H1 (cell line): ENCODE measurements at regions not wholly inside any gene's neighbourhood (a gene's known extent, or its start where the extent isn't known, plus 50 kb on each side); places are given as distances from the start of the nearest gene placed in this dataset.

Source experiments
- CTCF ChIA-PET: fragments of 300-600 bp; sonication (Branson Sonifier 250); formaldehyde crosslinking; loops from one replicate; lab custom pipeline; 2021; ENCODE audit not compliant: partially characterized antibody; lab: Charles Lee
- POLR2A ChIA-PET: fragments of 300-600 bp; sonication (Branson Sonifier 250); formaldehyde crosslinking; loops from one replicate; lab custom pipeline; 2021; ENCODE audit warnings: inconsistent platforms; ENCODE audit not compliant: partially characterized antibody; lab: Charles Lee
- DNase-seq, 2 experiments: peaks; one replicate each; pipeline versions ENCODE4 v3.0.0 to v3.0.0-alpha.2; 2010 to 2022; ENCODE audit warnings: low spot score in 2 of 2, low read depth in 1 of 2, mixed read lengths in 1 of 2
- FAIRE-seq: peaks from 2 replicates; lab custom pipeline; 2011; peaks lifted over from hg19 to GRCh38; lab: Jason Lieb, UNC
- H2AFZ ChIP-seq: 2 replicates; pipeline ENCODE4 v1.8.1; 2012; ENCODE audit warnings: low read length, inconsistent platforms
- H2AK5ac ChIP-seq: 2 replicates; pipeline ENCODE4 v1.6.1; 2013; ENCODE audit warnings: low read depth, low read length
- H2BK120ac ChIP-seq: replicated peaks from 2 replicates; pipeline ENCODE3; 2013; ENCODE audit warnings: low read depth, low read length, inconsistent platforms
- H2BK12ac ChIP-seq: 2 replicates; pipeline ENCODE4 v1.6.1; 2013; ENCODE audit warnings: low read depth, low read length
- H2BK15ac ChIP-seq: 2 replicates; pipeline ENCODE4 v1.6.1; 2013; ENCODE audit warnings: low read length
- H2BK20ac ChIP-seq: 2 replicates; pipeline ENCODE4 v1.6.1; 2013; ENCODE audit warnings: low read length
- H2BK5ac ChIP-seq: 2 replicates; pipeline ENCODE4 v1.6.1; 2013; ENCODE audit warnings: low read depth, low read length
- H3K14ac ChIP-seq: 2 replicates; pipeline ENCODE4 v1.6.1; 2013; ENCODE audit warnings: inconsistent platforms; ENCODE audit not compliant: insufficient read length
- H3K18ac ChIP-seq: 2 replicates; pipeline ENCODE4 v1.6.1; 2013; ENCODE audit warnings: low read length; ENCODE audit errors: extremely low read depth
- H3K23ac ChIP-seq: 2 replicates; pipeline ENCODE4 v1.6.1; 2013; ENCODE audit warnings: inconsistent platforms; ENCODE audit not compliant: insufficient read length
- H3K23me2 ChIP-seq: 2 replicates; pipeline ENCODE4 v1.6.1; 2013; ENCODE audit warnings: low read depth, low read length
- H3K27ac ChIP-seq: 2 replicates; pipeline ENCODE4 v1.6.1; 2011; ENCODE audit warnings: low read depth, low read length, inconsistent platforms
- H3K27me3 ChIP-seq, 4 experiments: replicated peaks in 1 of 4; 1 replicate in 1 of 4; 2 replicates in 3 of 4; pipeline versions ENCODE4 v1.6.1 to v1.8.1; 2011 to 2013; ENCODE audit warnings: low read length in 3 of 4, mild to moderate bottlenecking in 3 of 4, inconsistent platforms in 2 of 4, mixed read lengths in 2 of 4, moderate library complexity in 1 of 4; ENCODE audit not compliant: control insufficient read depth in 3 of 4, insufficient read depth in 3 of 4; ENCODE audit errors: extremely low read depth in 1 of 4
- H3K36me3 ChIP-seq, 4 experiments: 2 replicates each; pipeline versions ENCODE4 v1.6.1 to v1.8.1; 2011 to 2013; ENCODE audit warnings: mild to moderate bottlenecking in 4 of 4, low read length in 3 of 4, moderate library complexity in 2 of 4, control low read depth in 1 of 4, inconsistent platforms in 1 of 4; ENCODE audit not compliant: insufficient read depth in 4 of 4, control insufficient read depth in 2 of 4
- H3K4ac ChIP-seq: replicated peaks from 2 replicates; pipeline ENCODE3; 2013; ENCODE audit warnings: low read length, low read depth, mixed read lengths, inconsistent platforms; ENCODE audit not compliant: insufficient read length
- H3K4me1 ChIP-seq, 4 experiments: replicated peaks in 1 of 4; 1 replicate in 1 of 4; 2 replicates in 3 of 4; pipeline versions ENCODE4 v1.6.1 to v1.8.1; 2011 to 2013; ENCODE audit warnings: low read length in 3 of 4, inconsistent platforms in 2 of 4, mixed read lengths in 1 of 4; ENCODE audit not compliant: insufficient read depth in 4 of 4, control insufficient read depth in 3 of 4
- H3K4me2 ChIP-seq, 2 experiments: 2 replicates each; pipeline versions ENCODE4 v1.6.1 to v1.8.1; 2011 to 2013; ENCODE audit warnings: low read depth in 2 of 2, low read length in 2 of 2, control low read depth in 1 of 2, inconsistent platforms in 1 of 2, mild to moderate bottlenecking in 1 of 2; ENCODE audit not compliant: insufficient read depth in 1 of 2
- H3K4me3 ChIP-seq, 4 experiments: fragments of 200-600, 300-600 bp in 1 of 4; sonication (generic), shearing (Covaris generic), sonication (Bioruptor Twin) in 1 of 4; 2 replicates each; pipeline versions ENCODE4 v1.5.1 to v1.8.1; 2011 to 2016; ENCODE audit warnings: low read length in 4 of 4, low read depth in 3 of 4, control low read depth in 2 of 4, inconsistent platforms in 2 of 4, mild to moderate bottlenecking in 2 of 4, mixed read lengths in 1 of 4, moderate library complexity in 1 of 4; ENCODE audit not compliant: insufficient read depth in 2 of 4; ENCODE audit errors: extremely low read depth in 1 of 4
- H3K56ac ChIP-seq: replicated peaks from 2 replicates; pipeline ENCODE3; 2013; ENCODE audit warnings: low read depth, mild to moderate bottlenecking, mixed read lengths, low read length, inconsistent platforms; ENCODE audit not compliant: insufficient read length
- H3K79me1 ChIP-seq: 2 replicates; pipeline ENCODE4 v1.6.1; 2013; ENCODE audit warnings: low read depth, low read length, control low read depth
- H3K79me2 ChIP-seq, 2 experiments: 2 replicates each; pipeline versions ENCODE4 v1.6.1 to v1.8.1; 2012 to 2013; ENCODE audit warnings: low read length in 2 of 2, mild to moderate bottlenecking in 2 of 2, inconsistent platforms in 1 of 2; ENCODE audit not compliant: insufficient read depth in 2 of 2, control insufficient read depth in 1 of 2
- H3K9ac ChIP-seq, 4 experiments: replicated peaks in 1 of 4; 1 replicate in 1 of 4; 2 replicates in 3 of 4; pipeline versions ENCODE4 v1.6.1 to v1.8.1; 2011 to 2013; ENCODE audit warnings: low read depth in 3 of 4, low read length in 3 of 4, control low read depth in 2 of 4, mild to moderate bottlenecking in 2 of 4, moderate library complexity in 2 of 4, inconsistent platforms in 1 of 4; ENCODE audit errors: extremely low read depth in 1 of 4
- H3K9me3 ChIP-seq, 2 experiments: 2 replicates each; pipeline versions ENCODE4 v1.6.1 to v1.8.1; 2012 to 2013; ENCODE audit warnings: mild to moderate bottlenecking in 2 of 2, moderate library complexity in 2 of 2, control low read depth in 1 of 2, inconsistent platforms in 1 of 2, low read depth in 1 of 2, low read length in 1 of 2, mixed read lengths in 1 of 2; ENCODE audit not compliant: insufficient read depth in 2 of 2
- H4K20me1 ChIP-seq, 2 experiments: replicated peaks in 1 of 2; 2 replicates each; pipeline versions ENCODE3 to v1.8.1; 2011 to 2013; ENCODE audit warnings: inconsistent platforms in 2 of 2, low read length in 2 of 2, mild to moderate bottlenecking in 1 of 2; ENCODE audit not compliant: insufficient read depth in 2 of 2, control insufficient read depth in 1 of 2
- H4K5ac ChIP-seq: 2 replicates; pipeline ENCODE4 v1.6.1; 2013; ENCODE audit warnings: low read length, low read depth, mixed read lengths, inconsistent platforms; ENCODE audit not compliant: insufficient read length
- H4K8ac ChIP-seq: 2 replicates; pipeline ENCODE4 v1.8.0; 2013; ENCODE audit warnings: mild to moderate bottlenecking, moderate library complexity, low read length, inconsistent platforms; ENCODE audit not compliant: insufficient read depth; ENCODE audit errors: extremely low read depth
- H4K91ac ChIP-seq: replicated peaks from 2 replicates; pipeline ENCODE3; 2013; ENCODE audit warnings: low read length, mixed read lengths, inconsistent platforms; ENCODE audit not compliant: insufficient read length
- FOSL1 ChIP-seq: IDR thresholded peaks from 2 replicates; pipeline ENCODE4 v1.6.1; 2011; ENCODE audit warnings: mild to moderate bottlenecking, low read depth, low read length, moderate library complexity; ENCODE audit not compliant: insufficient read depth
- PHF8 ChIP-seq: fragments of 200-600 bp; sonication (generic); conservative IDR thresholded peaks from 2 replicates; pipeline ENCODE4 v1.7.1; 2012; ENCODE audit warnings: low read depth, mild to moderate bottlenecking, inconsistent platforms, low read length, moderate library complexity
- POLR2A ChIP-seq, 2 experiments: IDR thresholded peaks; 1 replicate in 1 of 2; 2 replicates in 1 of 2; pipeline ENCODE4 v1.6.1; 2011; ENCODE audit warnings: low read depth in 2 of 2, low read length in 2 of 2, mild to moderate bottlenecking in 2 of 2; ENCODE audit errors: control extremely low read depth in 1 of 2
- POLR2AphosphoS5 ChIP-seq: IDR thresholded peaks from 2 replicates; pipeline ENCODE4 v1.6.1; 2011; ENCODE audit warnings: low read depth, low read length
- RXRA ChIP-seq: IDR thresholded peaks from 2 replicates; pipeline ENCODE4 v1.6.1; 2011; ENCODE audit warnings: low read depth, mild to moderate bottlenecking, low read length, moderate library complexity; ENCODE audit not compliant: insufficient read depth
- WGBS, 2 experiments: shearing (Covaris generic) in 1 of 2; methylation state at CpG; one replicate each; pipeline versions ENCODE4 v1.1.6 to v1.1.7; 2013 to 2015; ENCODE audit warnings: low lambda C conversion rate in 2 of 2, mixed read lengths in 2 of 2, inconsistent platforms in 1 of 2, low coverage in 1 of 2, missing lambda C conversion rate in 1 of 2; ENCODE audit not compliant: insufficient replicate concordance in 2 of 2, insufficient coverage in 1 of 2, insufficient read length in 1 of 2; ENCODE audit errors: extremely low coverage in 1 of 2, missing lambda C conversion rate in 1 of 2; 5-methylcytosine and 5-hydroxymethylcytosine counted together

DNA sequence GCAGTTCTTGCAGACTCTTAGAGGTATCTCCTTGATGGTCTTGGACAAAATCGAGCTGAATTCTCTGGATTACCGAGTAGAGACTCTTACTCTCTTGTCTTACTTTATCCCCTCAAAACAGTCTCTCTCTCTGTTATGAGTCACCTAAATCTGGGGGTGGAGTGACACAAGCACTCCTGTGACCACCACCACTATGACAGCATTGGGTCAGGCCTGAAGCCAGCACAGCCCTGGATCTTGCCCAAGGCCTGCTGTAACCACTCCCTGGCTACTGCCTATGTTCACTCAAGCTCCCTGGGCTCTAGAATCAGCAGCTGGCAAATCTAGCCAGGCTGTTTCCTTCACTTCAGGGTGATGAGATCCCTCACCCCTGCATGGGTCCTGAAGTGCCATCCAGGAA is 662.5 kb downstream of the LUZP2 start:
- Histone ChIP-seq H3K79me2 (no peaks in the 10 kb centered on the region), H3K18ac (no peak overlapping the region), H3K9ac (no peak overlapping the region), H3K4me2 (no peak overlapping the region), H2AFZ (no peak overlapping the region), H3K27ac (no peak overlapping the region), H3K4me1 (no peaks in the 10 kb centered on the region), H4K20me1 (no peaks in the 10 kb centered on the region), H2BK5ac (no peak overlapping the region), H3K4ac (no peak overlapping the region), H3K79me1 (no peaks in the 10 kb centered on the region), H3K9me3 (no peaks in the 10 kb centered on the region), H2BK120ac (no peak overlapping the region), H3K23ac (no peak overlapping the region), H3K14ac (no peak overlapping the region), H3K36me3 (no peaks in the 10 kb centered on the region), H2AK5ac (no peak overlapping the region), H2BK20ac (no peak overlapping the region), H4K8ac (no peak overlapping the region), H4K91ac (no peak overlapping the region), H2BK12ac (no peak overlapping the region), H3K4me3 (no peak overlapping the region), H3K27me3 (no peaks in the 10 kb centered on the region), H4K5ac (no peak overlapping the region), H3K23me2 (no peaks in the 10 kb centered on the region), H2BK15ac (no peak overlapping the region), H3K56ac (no peak overlapping the region)
- TF ChIP-seq RXRA, result no peak
- TF ChIP-seq PHF8, result no peak
- TF ChIP-seq POLR2AphosphoS5, result no peak
- TF ChIP-seq FOSL1, result no peak
- no peak for TF ChIP-seq POLR2A (IDR thresholded peaks at IDR 0.05; ENCODE audit: control extremely low read depth in 1 of 2, low read depth in 2 of 2, low read length in 2 of 2)
- DNase-seq, result no peak
- ChIA-PET CTCF (no interaction called here), POLR2A (no interaction called here)
- no peak for FAIRE-seq
- 97% methylated on average over 2 of the region's 2 CpGs; no CpG with 5 or more reads in 1 of the 2 experiments for WGBS, 2 experiments
